ENCODE measurements at regions not wholly inside any gene's neighbourhood (a gene's known extent, or its start where the extent isn't known, plus 50 kb on each side); places are given as distances from the start of the nearest gene placed in this dataset.

DNA sequence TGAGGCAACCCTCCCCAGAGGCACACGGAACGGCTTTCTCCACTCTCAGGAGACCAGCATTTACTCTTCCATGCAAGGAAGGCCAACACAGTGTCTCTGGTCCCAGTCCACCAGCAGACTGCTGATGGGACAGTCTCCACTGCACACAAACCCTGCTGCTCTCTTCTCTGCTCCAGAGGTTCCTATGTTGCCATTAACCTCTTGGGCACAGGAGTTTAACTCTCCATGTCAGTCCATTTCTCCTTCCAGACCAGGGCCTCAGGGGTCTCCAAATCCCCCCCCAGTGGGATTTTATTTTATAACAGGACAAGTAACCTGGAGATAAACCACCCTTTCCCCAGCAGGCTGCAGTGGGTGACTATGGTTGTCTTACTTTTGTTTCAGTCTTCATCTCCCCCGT lies 452.5 kb downstream of the GADD45G start:
- intact Hi-C loops (cut with DNase I; ENCODE audit: low total_unique reads) = no loop called here

DNA sequence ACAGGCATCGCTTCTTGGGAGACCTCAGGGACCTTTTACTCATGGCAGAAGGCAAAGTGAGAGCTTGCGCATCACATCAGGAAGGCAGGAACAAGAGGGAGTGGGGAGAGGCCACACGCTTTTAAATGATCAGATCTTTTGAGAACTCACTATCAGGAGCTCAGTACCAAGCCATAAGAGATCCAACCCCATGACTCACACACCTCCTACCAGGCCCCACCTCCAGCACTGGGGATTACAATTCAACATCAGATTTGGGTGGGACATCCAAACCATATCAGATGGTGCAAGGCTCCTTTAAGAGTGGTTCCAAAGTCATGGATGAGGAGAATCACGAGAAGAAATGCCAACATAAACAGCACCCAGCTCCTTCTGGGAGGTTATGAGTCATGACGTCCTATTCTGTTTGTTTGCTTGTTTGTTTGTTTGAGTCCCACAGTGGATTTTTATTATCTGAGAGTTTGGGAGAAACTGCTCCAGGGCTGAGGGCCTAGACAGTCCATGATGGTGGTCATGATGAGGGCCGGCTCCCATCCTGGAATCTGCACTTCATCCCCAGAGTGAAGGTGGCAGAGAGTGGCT lies 453.5 kb downstream of the GADD45G start:
- Histone ChIP-seq H3K9me3 (no peaks in the 10 kb centered on the region), H3K27me3 (no peaks in the 10 kb centered on the region), H3K4me3 (no peak overlapping the region), H3K27ac (no peak overlapping the region), H3K4me1 (no peaks in the 10 kb centered on the region), H3K36me3 (no peaks in the 10 kb centered on the region)
- intact Hi-C loops (cut with DNase I; ENCODE audit: low total_unique reads) = no loop called here
- DNase-seq = no peak
- TF ChIP-seq, protein P1, sequence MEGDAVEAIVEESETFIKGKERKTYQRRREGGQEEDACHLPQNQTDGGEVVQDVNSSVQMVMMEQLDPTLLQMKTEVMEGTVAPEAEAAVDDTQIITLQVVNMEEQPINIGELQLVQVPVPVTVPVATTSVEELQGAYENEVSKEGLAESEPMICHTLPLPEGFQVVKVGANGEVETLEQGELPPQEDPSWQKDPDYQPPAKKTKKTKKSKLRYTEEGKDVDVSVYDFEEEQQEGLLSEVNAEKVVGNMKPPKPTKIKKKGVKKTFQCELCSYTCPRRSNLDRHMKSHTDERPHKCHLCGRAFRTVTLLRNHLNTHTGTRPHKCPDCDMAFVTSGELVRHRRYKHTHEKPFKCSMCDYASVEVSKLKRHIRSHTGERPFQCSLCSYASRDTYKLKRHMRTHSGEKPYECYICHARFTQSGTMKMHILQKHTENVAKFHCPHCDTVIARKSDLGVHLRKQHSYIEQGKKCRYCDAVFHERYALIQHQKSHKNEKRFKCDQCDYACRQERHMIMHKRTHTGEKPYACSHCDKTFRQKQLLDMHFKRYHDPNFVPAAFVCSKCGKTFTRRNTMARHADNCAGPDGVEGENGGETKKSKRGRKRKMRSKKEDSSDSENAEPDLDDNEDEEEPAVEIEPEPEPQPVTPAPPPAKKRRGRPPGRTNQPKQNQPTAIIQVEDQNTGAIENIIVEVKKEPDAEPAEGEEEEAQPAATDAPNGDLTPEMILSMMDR (IDR thresholded peaks at IDR 0.05) = no peak
- TF ChIP-seq POLR2A (IDR thresholded peaks at IDR 0.05) = no peak

More for the DNA sequence above, 452.5 kb downstream of the GADD45G start:
- no peak for DNase-seq
- TF ChIP-seq, protein P1 (IDR thresholded peaks at IDR 0.05) = no peak
- TF ChIP-seq POLR2A (IDR thresholded peaks at IDR 0.05) = no peak
- Histone ChIP-seq H3K27me3 (no peaks in the 10 kb centered on the region), H3K27ac (no peak overlapping the region), H3K36me3 (no peaks in the 10 kb centered on the region), H3K4me3 (no peak overlapping the region), H3K4me1 (no peaks in the 10 kb centered on the region), H3K9me3 (no peaks in the 10 kb centered on the region)

DNA sequence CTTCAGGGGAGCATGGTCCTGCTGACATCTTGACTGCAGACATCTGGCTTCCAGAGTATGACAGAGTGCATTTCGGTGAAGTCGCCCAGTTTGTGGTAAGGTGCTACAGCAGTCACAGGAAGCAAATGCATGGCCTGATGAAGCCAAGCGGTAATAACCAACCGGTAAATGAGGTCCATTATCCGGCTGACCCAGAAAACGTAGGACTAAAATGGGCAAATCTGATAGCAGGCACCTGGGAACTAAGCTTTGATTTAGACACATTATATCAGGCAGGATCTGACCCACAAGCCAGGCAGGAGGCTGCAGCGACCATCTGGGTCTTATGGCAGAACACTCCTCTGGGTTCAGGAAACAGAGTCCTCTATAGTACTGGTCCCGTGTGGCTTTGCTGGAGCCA lies 454.6 kb downstream of the GADD45G start:
- no peaks in the 10 kb centered on the region for H3K4me1 ChIP-seq
- no peaks in the 10 kb centered on the region for H3K9me3 ChIP-seq
- DNase-seq = no peak
- no peaks in the 10 kb centered on the region for H3K36me3 ChIP-seq
- TF ChIP-seq POLR2A (IDR thresholded peaks at IDR 0.05) = no peak
- TF ChIP-seq, protein P1 (IDR thresholded peaks at IDR 0.05) = no peak
- intact Hi-C loops (cut with DNase I; ENCODE audit: low total_unique reads) = no loop called here
- no peaks in the 10 kb centered on the region for H3K27me3 ChIP-seq
- no peak overlapping the region for H3K4me3 ChIP-seq
- no peak overlapping the region for H3K27ac ChIP-seq

DNA sequence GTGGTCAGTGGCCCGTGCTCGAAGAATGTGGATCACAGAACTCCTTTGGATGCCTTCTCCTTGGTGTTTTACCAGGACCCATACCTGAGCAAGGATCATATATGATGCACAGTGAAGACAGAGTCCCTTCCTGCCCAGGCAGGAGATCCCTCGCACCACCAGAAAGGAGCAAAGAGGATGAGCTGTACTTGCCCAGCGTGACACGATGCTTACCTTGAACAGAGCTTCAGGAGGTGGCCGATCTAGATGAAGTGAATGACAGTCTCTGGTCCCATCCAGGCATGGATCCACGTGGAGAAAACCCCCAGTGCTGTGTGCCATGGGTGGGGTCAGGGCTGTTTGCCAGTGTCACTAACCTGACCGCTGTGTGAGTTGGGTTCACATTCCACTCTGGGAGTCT lies 455.4 kb downstream of the GADD45G start:
- Histone ChIP-seq H3K27me3 (no peaks in the 10 kb centered on the region), H3K36me3 (no peaks in the 10 kb centered on the region), H3K27ac (no peak overlapping the region), H3K9me3 (no peaks in the 10 kb centered on the region), H3K4me1 (no peaks in the 10 kb centered on the region), H3K4me3 (no peak overlapping the region)
- no peak for TF ChIP-seq POLR2A (IDR thresholded peaks at IDR 0.05)
- TF ChIP-seq, protein P1 (IDR thresholded peaks at IDR 0.05) = no peak
- DNase-seq = no peak
- intact Hi-C loops (cut with DNase I; ENCODE audit: low total_unique reads) = no loop called here

DNA sequence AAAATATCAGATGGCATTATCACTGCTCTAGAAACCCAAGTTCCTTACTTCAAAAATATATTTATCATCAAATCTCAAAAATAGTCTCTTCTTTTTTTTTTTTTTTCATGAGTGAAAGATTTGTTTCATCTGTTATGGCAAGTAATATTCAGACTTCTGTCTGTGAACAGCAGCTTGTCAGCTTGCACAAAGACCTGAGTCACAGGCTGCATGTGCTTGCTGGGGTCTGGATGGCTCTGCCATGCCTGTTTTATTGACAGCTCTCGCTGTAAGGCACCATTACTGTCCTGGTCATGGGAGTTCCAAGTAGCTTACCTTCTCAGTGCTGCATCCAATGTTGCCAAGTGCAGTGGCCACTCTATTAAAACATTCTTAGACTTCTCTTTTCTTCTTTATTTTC lies 456.4 kb downstream of the GADD45G start:
- H3K27me3 ChIP-seq = no peaks in the 10 kb centered on the region
- no peak for TF ChIP-seq POLR2A (IDR thresholded peaks at IDR 0.05)
- TF ChIP-seq, protein P1 (IDR thresholded peaks at IDR 0.05) = no peak
- no peak for DNase-seq
- H3K36me3 ChIP-seq = no peaks in the 10 kb centered on the region
- no peak overlapping the region for H3K4me3 ChIP-seq
- no peaks in the 10 kb centered on the region for H3K4me1 ChIP-seq
- H3K27ac ChIP-seq = no peak overlapping the region
- H3K9me3 ChIP-seq = no peaks in the 10 kb centered on the region
- intact Hi-C loops (cut with DNase I; ENCODE audit: low total_unique reads) = no loop called here
